ENCODE measurements at regions not wholly inside any gene's neighbourhood (a gene's known extent, or its start where the extent isn't known, plus 50 kb on each side); places are given as distances from the start of the nearest gene placed in this dataset.

DNA sequence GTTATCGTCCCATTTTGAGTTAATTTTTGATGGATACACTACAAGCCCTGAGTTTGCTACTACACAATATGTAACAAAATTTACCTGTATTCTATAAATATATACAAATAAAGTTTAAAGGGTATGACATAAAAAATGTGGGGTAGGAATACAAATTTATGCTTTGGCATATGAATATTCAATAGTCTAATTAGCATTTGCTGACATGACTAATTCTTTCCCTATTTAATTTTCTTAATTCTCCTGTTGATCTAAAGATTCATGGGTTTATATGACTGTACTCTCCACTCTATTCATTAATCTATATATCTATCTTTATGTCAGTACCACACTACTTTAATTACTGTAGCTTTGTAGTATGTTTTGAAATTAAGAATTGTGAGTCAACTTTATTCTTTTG is 1840.7 kb upstream of the FLRT2 start:
- TF ChIP-seq CREB1 (CRISPR knock-in tag; IDR thresholded peaks at IDR 0.05) (no peak), FOXK1 (CRISPR knock-in tag; IDR thresholded peaks at IDR 0.05) (no peak), RORB (CRISPR knock-in tag; IDR thresholded peaks at IDR 0.05) (no peak), TP53 (CRISPR knock-in tag; IDR thresholded peaks at IDR 0.05) (no peak), KAT7 (CRISPR knock-in tag; IDR thresholded peaks at IDR 0.05; ENCODE audit: borderline replicate concordance) (no peak), NFE2L1 (CRISPR knock-in tag; IDR thresholded peaks at IDR 0.05) (no peak), IRF2 (CRISPR knock-in tag; IDR thresholded peaks at IDR 0.05; ENCODE audit: borderline replicate concordance, low read depth) (no peak), TEAD4 (CRISPR knock-in tag; IDR thresholded peaks at IDR 0.05) (no peak), ZNF671 (CRISPR knock-in tag; IDR thresholded peaks at IDR 0.05) (no peak), NFATC4 (CRISPR knock-in tag; IDR thresholded peaks at IDR 0.05) (no peak), SMAD4 (CRISPR knock-in tag; IDR thresholded peaks at IDR 0.05) (no peak), ZNF138 (CRISPR knock-in tag; conservative IDR thresholded peaks at IDR 0.05) (no peak)
- TF ChIP-seq, protein P1, sequence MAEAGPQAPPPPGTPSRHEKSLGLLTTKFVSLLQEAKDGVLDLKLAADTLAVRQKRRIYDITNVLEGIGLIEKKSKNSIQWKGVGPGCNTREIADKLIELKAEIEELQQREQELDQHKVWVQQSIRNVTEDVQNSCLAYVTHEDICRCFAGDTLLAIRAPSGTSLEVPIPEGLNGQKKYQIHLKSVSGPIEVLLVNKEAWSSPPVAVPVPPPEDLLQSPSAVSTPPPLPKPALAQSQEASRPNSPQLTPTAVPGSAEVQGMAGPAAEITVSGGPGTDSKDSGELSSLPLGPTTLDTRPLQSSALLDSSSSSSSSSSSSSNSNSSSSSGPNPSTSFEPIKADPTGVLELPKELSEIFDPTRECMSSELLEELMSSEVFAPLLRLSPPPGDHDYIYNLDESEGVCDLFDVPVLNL (CRISPR knock-in tag; IDR thresholded peaks at IDR 0.05; ENCODE audit: borderline replicate concordance, low read depth), result no peak
- TF ChIP-seq, protein P2, sequence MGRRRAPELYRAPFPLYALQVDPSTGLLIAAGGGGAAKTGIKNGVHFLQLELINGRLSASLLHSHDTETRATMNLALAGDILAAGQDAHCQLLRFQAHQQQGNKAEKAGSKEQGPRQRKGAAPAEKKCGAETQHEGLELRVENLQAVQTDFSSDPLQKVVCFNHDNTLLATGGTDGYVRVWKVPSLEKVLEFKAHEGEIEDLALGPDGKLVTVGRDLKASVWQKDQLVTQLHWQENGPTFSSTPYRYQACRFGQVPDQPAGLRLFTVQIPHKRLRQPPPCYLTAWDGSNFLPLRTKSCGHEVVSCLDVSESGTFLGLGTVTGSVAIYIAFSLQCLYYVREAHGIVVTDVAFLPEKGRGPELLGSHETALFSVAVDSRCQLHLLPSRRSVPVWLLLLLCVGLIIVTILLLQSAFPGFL (CRISPR knock-in tag; IDR thresholded peaks at IDR 0.05; ENCODE audit: borderline replicate concordance), result no peak
- TF ChIP-seq, protein P3, sequence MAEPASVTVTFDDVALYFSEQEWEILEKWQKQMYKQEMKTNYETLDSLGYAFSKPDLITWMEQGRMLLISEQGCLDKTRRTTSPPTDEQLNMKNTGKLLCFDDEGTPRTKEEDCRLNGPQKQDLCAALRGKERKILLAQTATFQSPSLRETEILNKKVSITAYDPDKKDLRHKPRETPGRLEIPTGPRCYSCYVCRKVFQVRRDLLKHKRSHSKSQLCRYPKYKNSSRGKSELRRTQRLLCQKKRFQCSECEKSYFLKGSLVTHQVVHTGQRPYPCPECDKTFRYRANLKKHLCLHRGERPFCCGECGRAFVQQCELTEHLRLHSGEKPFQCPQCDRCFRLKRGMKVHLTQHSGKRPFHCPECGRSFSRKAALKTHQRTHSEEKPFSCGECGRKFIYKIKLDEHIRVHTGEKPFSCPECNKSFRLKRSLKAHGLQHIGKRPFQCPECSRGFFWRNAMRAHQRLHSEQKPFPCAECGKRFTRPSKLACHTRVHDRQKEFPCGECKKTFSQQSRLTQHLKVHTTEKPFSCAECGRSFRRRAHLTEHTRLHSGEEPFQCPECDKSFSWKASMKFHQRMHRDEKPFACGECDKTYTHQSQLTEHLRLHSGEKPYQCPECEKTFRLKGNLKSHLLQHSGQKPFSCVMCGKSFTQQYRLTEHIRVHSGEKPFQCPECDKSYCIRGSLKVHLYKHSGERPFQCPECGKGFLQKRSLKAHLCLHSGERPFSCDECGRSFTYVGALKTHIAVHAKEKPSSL (CRISPR knock-in tag; conservative IDR thresholded peaks at IDR 0.05), result no peak

DNA sequence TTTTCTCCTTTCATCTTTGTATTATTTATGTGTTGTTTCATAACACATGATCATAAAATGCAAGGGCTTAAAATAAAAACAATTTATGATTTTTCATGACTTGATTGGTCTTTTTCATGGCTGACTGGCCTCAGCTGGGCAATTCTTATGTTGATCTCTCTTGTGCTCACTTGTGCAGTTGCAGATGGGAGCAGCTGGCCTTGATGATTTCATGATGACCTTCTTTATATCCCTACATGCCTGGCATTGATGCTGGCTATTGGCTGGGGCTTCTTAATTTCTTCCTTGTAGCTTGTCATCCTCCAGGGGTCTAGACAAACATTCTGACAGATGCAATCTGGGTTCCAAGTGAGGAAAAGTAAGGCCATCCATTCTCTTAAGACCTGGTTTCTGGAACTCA is 1832.8 kb upstream of the FLRT2 start:
- no peaks in the 10 kb centered on the region for H3K27me3 Mint-ChIP-seq (ENCODE audit: low read depth)
- ATAC-seq (no peak), DNase-seq (ENCODE audit: low spot score) (no peak)
- peaks cover 17% of the 10 kb centered on the region for H3K4me1 Mint-ChIP-seq
- no peak overlapping the region for H3K4me3 Mint-ChIP-seq
- no peak for TF ChIP-seq EMX1 (CRISPR knock-in tag; IDR thresholded peaks at IDR 0.05)
- TF ChIP-seq RORB (CRISPR knock-in tag; IDR thresholded peaks at IDR 0.05), result no peak
- no peak for TF ChIP-seq ATF1 (CRISPR knock-in tag; IDR thresholded peaks at IDR 0.05)
- no peak for TF ChIP-seq ELF4 (CRISPR knock-in tag; IDR thresholded peaks at IDR 0.05; ENCODE audit: low read depth)
- no peak for TF ChIP-seq ZNF121 (CRISPR knock-in tag; IDR thresholded peaks at IDR 0.05)
- no peaks in the 10 kb centered on the region for H3K36me3 Mint-ChIP-seq
- no peak overlapping the region for H3K27ac Mint-ChIP-seq
- ChIA-PET CTCF (no interaction called here), POLR2A (no interaction called here)
- no peaks in the 10 kb centered on the region for H3K9me3 Mint-ChIP-seq

More for the DNA sequence above, 1840.7 kb upstream of the FLRT2 start:
- ChIA-PET POLR2A (no interaction called here), CTCF (no interaction called here)
- ATAC-seq (no peak), DNase-seq (ENCODE audit: low spot score) (no peak)
- Mint-ChIP-seq H3K27ac (no peak overlapping the region), H3K36me3 (no peaks in the 10 kb centered on the region), H3K4me1 (no peaks in the 10 kb centered on the region), H3K27me3 (ENCODE audit: low read depth) (no peaks in the 10 kb centered on the region), H3K9me3 (peaks cover 13% of the 10 kb centered on the region), H3K4me3 (no peak overlapping the region)

DNA sequence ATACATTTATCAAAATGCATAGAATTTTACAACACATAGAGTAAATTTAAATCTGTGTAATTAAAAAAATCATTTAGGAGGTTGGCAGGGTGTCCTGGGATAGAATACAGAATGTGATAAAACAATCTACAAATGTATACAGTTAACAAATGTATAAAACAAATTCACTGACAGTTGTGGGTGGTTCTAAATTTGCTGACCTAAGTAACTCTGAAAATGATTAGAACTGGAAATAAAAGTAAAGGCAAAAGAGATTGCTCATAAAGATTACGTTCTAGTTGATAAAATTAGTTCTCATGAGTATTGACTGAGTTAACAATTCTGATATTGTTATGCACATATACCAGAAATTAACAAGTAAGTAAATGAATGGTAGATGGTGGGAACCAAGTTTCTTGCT is 1827.3 kb upstream of the FLRT2 start:
- POLR2A ChIA-PET, result no interaction called here
- TF ChIP-seq NFE2L1 (CRISPR knock-in tag; IDR thresholded peaks at IDR 0.05), result no peak
- TF ChIP-seq ZNF121 (CRISPR knock-in tag; IDR thresholded peaks at IDR 0.05), result no peak
- no peak for TF ChIP-seq ATF6 (CRISPR knock-in tag; IDR thresholded peaks at IDR 0.05)
- TF ChIP-seq ZNF219 (CRISPR knock-in tag; IDR thresholded peaks at IDR 0.05; ENCODE audit: borderline replicate concordance), result no peak
- TF ChIP-seq KAT7 (CRISPR knock-in tag; IDR thresholded peaks at IDR 0.05; ENCODE audit: borderline replicate concordance), result no peak
- TF ChIP-seq, protein P4, sequence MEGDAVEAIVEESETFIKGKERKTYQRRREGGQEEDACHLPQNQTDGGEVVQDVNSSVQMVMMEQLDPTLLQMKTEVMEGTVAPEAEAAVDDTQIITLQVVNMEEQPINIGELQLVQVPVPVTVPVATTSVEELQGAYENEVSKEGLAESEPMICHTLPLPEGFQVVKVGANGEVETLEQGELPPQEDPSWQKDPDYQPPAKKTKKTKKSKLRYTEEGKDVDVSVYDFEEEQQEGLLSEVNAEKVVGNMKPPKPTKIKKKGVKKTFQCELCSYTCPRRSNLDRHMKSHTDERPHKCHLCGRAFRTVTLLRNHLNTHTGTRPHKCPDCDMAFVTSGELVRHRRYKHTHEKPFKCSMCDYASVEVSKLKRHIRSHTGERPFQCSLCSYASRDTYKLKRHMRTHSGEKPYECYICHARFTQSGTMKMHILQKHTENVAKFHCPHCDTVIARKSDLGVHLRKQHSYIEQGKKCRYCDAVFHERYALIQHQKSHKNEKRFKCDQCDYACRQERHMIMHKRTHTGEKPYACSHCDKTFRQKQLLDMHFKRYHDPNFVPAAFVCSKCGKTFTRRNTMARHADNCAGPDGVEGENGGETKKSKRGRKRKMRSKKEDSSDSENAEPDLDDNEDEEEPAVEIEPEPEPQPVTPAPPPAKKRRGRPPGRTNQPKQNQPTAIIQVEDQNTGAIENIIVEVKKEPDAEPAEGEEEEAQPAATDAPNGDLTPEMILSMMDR (IDR thresholded peaks at IDR 0.05), result no peak
- no peak for TF ChIP-seq RORB (CRISPR knock-in tag; IDR thresholded peaks at IDR 0.05)
- CTCF ChIA-PET, result no interaction called here
- Mint-ChIP-seq H3K36me3 (no peaks in the 10 kb centered on the region), H3K4me3 (no peak overlapping the region), H3K27ac (no peak overlapping the region), H3K27me3 (ENCODE audit: low read depth) (no peaks in the 10 kb centered on the region), H3K9me3 (no peaks in the 10 kb centered on the region), H3K4me1 (peaks cover 27% of the 10 kb centered on the region)
- no peak for DNase-seq (ENCODE audit: low spot score)
- no peak for ATAC-seq

Measured in WTC11 (cell line).